DOHH2 (cell line): ENCODE measurements at regions not wholly inside any gene's neighbourhood (a gene's known extent, or its start where the extent isn't known, plus 50 kb on each side); places are given as distances from the start of the nearest gene placed in this dataset.

Experiments
- H3F3A ChIP-seq: fragments of 200-600 bp; sonication (generic), shearing (Covaris generic); 2 replicates; pipeline ENCODE4 v1.6.0; 2016; ENCODE audit warnings: antibody characterized with exemption, mild to moderate bottlenecking; ENCODE audit not compliant: control insufficient read depth, insufficient read depth
- H3K27ac ChIP-seq: fragments of 200-600 bp; sonication (generic); 2 replicates; pipeline ENCODE4 v1.5.1; 2014; ENCODE audit warnings: low read depth, mild to moderate bottlenecking, low read length, moderate library complexity
- H3K27me3 ChIP-seq: fragments of 200-600 bp; sonication (generic); 2 replicates; pipeline ENCODE4 v1.6.1; 2014; ENCODE audit warnings: mild to moderate bottlenecking, low read length, mixed read lengths; ENCODE audit not compliant: control insufficient read depth
- H3K36me3 ChIP-seq: fragments of 200-600 bp; sonication (generic); 2 replicates; pipeline ENCODE4 v1.6.1; 2014; ENCODE audit warnings: mild to moderate bottlenecking, low read length, moderate library complexity, mixed read lengths; ENCODE audit not compliant: control insufficient read depth
- H3K4me1 ChIP-seq: fragments of 200-600 bp; sonication (generic); 2 replicates; pipeline ENCODE4 v1.6.1; 2014; ENCODE audit warnings: mild to moderate bottlenecking, low read length, mixed read lengths; ENCODE audit not compliant: control insufficient read depth
- H3K4me2 ChIP-seq: fragments of 200-600 bp; sonication (generic); 2 replicates; pipeline ENCODE4 v1.6.0; 2014; ENCODE audit warnings: mild to moderate bottlenecking, low read length, moderate library complexity
- H3K4me3 ChIP-seq: fragments of 200-600 bp; sonication (generic); 2 replicates; pipeline ENCODE4 v1.5.1; 2014; ENCODE audit warnings: mild to moderate bottlenecking, low read length, mixed read lengths
- H3K79me2 ChIP-seq: fragments of 200-600 bp; sonication (generic); 2 replicates; pipeline ENCODE4 v1.6.1; 2014; ENCODE audit warnings: mild to moderate bottlenecking, low read length, mixed read lengths; ENCODE audit not compliant: control insufficient read depth
- H3K9me2 ChIP-seq: fragments of 200-600 bp; sonication (generic); replicated peaks from 2 replicates; pipeline ENCODE4 v1.6.1; 2014; ENCODE audit warnings: mild to moderate bottlenecking, low read length, mixed read lengths; ENCODE audit not compliant: control insufficient read depth
- H3K9me3 ChIP-seq: fragments of 200-600 bp; sonication (generic); 2 replicates; pipeline ENCODE4 v1.6.1; 2014; ENCODE audit warnings: antibody characterized with exemption, low read length, mixed read lengths; ENCODE audit not compliant: control insufficient read depth, insufficient read depth
- H4K20me1 ChIP-seq: fragments of 200-600 bp; sonication (generic); 2 replicates; pipeline ENCODE4 v1.6.0; 2014; ENCODE audit warnings: low read depth, mild to moderate bottlenecking, antibody characterized with exemption, low read length, moderate library complexity; ENCODE audit not compliant: control insufficient read depth, insufficient read depth
- EZH2phosphoT487 ChIP-seq: fragments of 200-600 bp; sonication (generic); IDR thresholded peaks from 2 replicates; pipeline ENCODE4 v1.6.1; 2017; ENCODE audit warnings: borderline replicate concordance, mild to moderate bottlenecking, antibody characterized with exemption, low read length, moderate library complexity, mixed read lengths
- TF ChIP-seq, protein P1 (sequence below): fragments of 200-600 bp; sonication (generic); IDR thresholded peaks from one replicate; pipeline ENCODE4 v1.5.1; 2014; ENCODE audit warnings: antibody characterized with exemption, mild to moderate bottlenecking, low read depth, low read length; ENCODE audit not compliant: poor library complexity, severe bottlenecking

- Histone ChIP-seq H3K4me1 (peaks cover 84% of the 10 kb centered on the region), H3K9me2 (no peaks in the 10 kb centered on the region), H3K36me3 (peaks cover 4% of the 10 kb centered on the region; the same call in 1 of the 2 replicates), H3K9me3 (no peaks in the 10 kb centered on the region), H3K4me3 (peak overlapping the region; percentile 37), H3K4me2 (peak overlapping the region; percentile 61), H3K27ac (peak overlapping the region; percentile 95), H3K27me3 (no peaks in the 10 kb centered on the region), H3F3A (peaks cover 31% of the 10 kb centered on the region), H4K20me1 (no peaks in the 10 kb centered on the region), H3K79me2 (no peaks in the 10 kb centered on the region)
- no peak for TF ChIP-seq EZH2phosphoT487
- TF ChIP-seq, protein P1, sequence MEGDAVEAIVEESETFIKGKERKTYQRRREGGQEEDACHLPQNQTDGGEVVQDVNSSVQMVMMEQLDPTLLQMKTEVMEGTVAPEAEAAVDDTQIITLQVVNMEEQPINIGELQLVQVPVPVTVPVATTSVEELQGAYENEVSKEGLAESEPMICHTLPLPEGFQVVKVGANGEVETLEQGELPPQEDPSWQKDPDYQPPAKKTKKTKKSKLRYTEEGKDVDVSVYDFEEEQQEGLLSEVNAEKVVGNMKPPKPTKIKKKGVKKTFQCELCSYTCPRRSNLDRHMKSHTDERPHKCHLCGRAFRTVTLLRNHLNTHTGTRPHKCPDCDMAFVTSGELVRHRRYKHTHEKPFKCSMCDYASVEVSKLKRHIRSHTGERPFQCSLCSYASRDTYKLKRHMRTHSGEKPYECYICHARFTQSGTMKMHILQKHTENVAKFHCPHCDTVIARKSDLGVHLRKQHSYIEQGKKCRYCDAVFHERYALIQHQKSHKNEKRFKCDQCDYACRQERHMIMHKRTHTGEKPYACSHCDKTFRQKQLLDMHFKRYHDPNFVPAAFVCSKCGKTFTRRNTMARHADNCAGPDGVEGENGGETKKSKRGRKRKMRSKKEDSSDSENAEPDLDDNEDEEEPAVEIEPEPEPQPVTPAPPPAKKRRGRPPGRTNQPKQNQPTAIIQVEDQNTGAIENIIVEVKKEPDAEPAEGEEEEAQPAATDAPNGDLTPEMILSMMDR, result no peak
Observed at GRCh38 chr10:33112831-33113455, 154.9 kb upstream of the ITGB1 start.

- Histone ChIP-seq H3K9me2 (no peaks in the 10 kb centered on the region), H3K27ac (peak overlapping the region; percentile 66; the same call in 1 of the 2 replicates), H3K4me1 (peaks cover 97% of the 10 kb centered on the region), H3K79me2 (no peaks in the 10 kb centered on the region), H3K9me3 (no peaks in the 10 kb centered on the region), H3K36me3 (peaks cover 4% of the 10 kb centered on the region; the same call in 1 of the 2 replicates), H3K27me3 (no peaks in the 10 kb centered on the region), H4K20me1 (no peaks in the 10 kb centered on the region), H3K4me3 (peak overlapping the region; percentile 8; the same call in 1 of the 2 replicates), H3K4me2 (peak overlapping the region; percentile 67), H3F3A (peaks cover 36% of the 10 kb centered on the region)
- TF ChIP-seq, protein P1, result no peak
- no peak for TF ChIP-seq EZH2phosphoT487
Observed at GRCh38 chr10:33111488-33112051, 153.5 kb upstream of the ITGB1 start.

DNA sequence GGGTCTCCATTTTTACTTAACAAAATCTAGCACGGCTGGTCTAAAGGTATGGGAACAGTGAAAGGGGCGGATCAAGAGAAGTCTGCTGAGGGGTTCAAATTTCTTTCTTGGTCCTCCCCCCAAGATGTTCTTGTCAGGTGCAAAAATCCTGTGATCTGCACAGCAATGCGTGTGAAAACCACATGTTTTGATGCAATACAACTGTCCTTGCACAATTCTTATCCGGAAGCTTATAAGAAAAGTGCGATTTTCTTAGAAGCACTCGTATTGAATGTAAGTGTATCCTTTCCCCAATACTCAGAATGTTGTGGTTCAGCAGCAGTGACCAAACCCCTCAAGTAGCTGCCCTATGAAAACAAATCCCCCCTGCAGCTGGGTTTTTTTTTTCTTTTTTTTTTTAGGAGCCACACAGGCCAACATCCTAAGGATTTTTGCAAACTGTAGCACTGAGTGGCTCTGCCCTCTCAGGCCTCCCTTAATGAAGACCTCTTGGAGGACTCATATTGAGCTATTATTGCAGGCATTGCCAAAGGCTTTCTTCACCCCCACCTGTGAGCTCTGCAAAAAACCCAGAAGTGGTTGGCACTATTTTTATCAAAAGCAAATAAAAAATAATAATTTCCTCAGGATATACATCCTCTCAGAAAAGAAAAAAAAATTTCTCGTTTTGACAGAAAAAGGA lies 151.9 kb upstream of the ITGB1 start:
- Histone ChIP-seq H3K36me3 (peaks cover 4% of the 10 kb centered on the region; the same call in 1 of the 2 replicates), H3K27ac (peak overlapping the region; percentile 66), H3K9me3 (no peaks in the 10 kb centered on the region), H3K4me3 (peak overlapping the region; percentile 57), H3K27me3 (no peaks in the 10 kb centered on the region), H3K4me1 (peaks cover 89% of the 10 kb centered on the region), H3F3A (peaks cover 34% of the 10 kb centered on the region), H3K79me2 (no peaks in the 10 kb centered on the region), H3K9me2 (no peaks in the 10 kb centered on the region), H3K4me2 (peak overlapping the region; percentile 67), H4K20me1 (no peaks in the 10 kb centered on the region)
- no peak for TF ChIP-seq EZH2phosphoT487
- TF ChIP-seq, protein P1, result no peak
